OCI-LY7 (cell line): ENCODE measurements at regions not wholly inside any gene's neighbourhood (a gene's known extent, or its start where the extent isn't known, plus 50 kb on each side); places are given as distances from the start of the nearest gene placed in this dataset.

Source experiments
- CTCF ChIP-seq: fragments of 200-600 bp; sonication (generic); conservative IDR thresholded peaks from 2 replicates; pipeline ENCODE4 v1.5.1; 2014; ENCODE audit warnings: mild to moderate bottlenecking, antibody characterized with exemption, low read length, moderate library complexity, mixed read lengths
- EZH2phosphoT487 ChIP-seq: fragments of 200-600 bp; sonication (generic); IDR thresholded peaks from 2 replicates; pipeline ENCODE4 v1.6.1; 2018; ENCODE audit warnings: low read depth, borderline replicate concordance, mild to moderate bottlenecking, mixed run types, antibody characterized with exemption, low read length, moderate library complexity, mixed read lengths

- TF ChIP-seq CTCF, result no peak
- TF ChIP-seq EZH2phosphoT487, result no peak
Observed at GRCh38 chr4:76841026-76841425, 56.9 kb downstream of the SOWAHB start.
